ENCODE measurements at regions not wholly inside any gene's neighbourhood (a gene's known extent, or its start where the extent isn't known, plus 50 kb on each side); places are given as distances from the start of the nearest gene placed in this dataset.

DNA sequence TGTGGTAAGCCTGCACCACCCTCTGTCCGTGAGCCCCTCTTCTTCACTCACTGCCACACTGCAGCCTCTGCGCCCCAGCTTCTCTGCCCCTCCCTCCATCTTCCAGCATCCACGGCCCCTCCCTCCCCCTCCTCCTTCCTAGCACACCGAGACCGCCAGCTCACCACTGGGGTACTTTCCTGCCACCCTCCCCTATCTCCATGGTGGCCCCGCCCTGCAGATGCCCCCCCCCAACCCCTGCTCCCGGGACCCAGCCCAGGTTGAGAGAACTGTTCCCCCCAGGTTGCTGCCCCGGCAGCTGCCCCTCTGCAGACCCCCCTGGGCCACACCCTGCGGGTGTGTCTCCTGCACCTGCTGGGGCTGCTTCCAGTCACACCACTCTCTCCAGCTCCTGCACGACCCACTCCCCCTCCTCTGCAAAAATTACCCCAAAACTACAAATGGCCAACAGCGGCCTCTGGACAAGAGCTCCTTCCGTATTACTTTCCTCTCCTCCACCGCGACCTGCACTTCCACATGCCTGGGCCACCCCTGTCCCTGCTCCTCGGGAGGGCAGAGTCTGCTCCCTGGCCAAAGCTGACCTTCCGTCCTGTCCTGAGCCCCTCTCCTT, 209.2 kb upstream of the PPP2R2D start:
- DNase-seq (ENCODE audit: low spot score): no peak

DNA sequence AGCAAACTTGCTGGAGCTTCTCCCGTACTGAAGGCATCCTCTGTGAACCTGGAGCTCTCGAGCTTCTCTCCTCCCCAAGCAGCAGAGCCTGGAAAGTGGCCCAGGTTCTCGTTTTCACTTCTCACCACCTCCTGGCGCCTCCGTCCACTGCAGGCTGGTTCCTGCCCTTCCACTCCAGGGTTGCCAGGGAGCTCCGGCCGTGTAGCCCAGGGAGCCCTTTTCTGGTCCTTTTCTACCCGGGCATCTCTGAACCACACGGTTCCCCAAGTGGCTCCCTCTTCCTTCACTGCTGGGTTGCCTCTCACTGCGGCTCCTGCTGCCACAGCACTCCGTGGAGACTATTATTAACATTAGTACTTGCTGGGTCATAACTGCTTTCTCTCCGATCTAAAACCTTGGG, 208.6 kb upstream of the PPP2R2D start:
- no peak for DNase-seq (ENCODE audit: low spot score)

DNA sequence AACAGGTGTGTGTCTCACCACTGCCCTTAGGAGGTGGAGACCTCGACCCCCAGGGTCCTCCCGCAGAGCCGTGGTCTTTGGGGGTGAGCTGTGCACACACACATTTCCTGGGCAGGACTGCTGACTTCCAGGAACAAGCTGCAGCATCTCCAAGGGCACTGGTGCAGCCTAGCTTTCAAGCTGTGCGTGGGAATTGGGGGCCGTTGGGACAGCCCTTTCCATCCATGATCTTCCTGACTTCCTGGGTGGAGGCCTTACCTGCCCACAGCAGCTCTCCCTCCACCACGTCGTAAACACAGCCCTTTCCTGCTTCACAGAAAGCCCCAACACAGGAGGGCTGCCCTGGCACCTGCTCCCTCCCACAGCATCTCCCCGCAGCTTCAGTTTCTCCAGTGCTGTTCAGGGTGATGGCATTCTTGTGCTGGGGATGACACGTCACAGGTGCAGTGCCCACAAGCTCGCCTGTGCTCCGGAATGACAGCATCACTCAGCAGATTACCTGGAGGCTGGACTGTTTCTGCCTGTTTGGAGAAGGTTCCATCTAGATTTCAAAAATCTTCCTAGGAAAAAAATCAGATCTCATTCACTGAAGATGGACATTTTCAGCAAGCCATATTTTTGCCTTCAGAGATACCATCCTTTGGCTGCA, 208.0 kb upstream of the PPP2R2D start:
- DNase-seq (ENCODE audit: low spot score): no peak

DNA sequence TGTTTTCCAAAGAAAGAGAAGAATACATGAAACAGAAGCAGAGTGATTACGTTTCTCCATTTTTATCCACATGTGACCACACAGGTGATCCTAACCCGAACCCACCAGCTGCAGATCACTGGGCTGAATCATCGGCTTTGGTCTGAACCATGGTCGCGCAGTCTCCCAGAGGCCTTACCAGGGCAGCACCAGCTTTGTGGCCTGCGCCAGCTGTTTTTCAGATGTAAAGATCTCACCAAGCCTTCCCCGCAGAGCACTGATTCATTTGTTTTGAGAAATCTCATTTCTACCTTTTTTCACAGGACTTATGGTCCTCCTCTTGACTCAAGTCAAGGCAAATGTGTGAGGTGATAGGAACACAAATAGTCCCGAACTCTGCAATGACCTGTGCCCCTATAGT, 207.0 kb upstream of the PPP2R2D start:
- DNase-seq (ENCODE audit: low spot score): no peak

- no peak for DNase-seq (ENCODE audit: low spot score)
Observed at GRCh38 chr10:131694168-131694780, 206.5 kb upstream of the PPP2R2D start.

DNA sequence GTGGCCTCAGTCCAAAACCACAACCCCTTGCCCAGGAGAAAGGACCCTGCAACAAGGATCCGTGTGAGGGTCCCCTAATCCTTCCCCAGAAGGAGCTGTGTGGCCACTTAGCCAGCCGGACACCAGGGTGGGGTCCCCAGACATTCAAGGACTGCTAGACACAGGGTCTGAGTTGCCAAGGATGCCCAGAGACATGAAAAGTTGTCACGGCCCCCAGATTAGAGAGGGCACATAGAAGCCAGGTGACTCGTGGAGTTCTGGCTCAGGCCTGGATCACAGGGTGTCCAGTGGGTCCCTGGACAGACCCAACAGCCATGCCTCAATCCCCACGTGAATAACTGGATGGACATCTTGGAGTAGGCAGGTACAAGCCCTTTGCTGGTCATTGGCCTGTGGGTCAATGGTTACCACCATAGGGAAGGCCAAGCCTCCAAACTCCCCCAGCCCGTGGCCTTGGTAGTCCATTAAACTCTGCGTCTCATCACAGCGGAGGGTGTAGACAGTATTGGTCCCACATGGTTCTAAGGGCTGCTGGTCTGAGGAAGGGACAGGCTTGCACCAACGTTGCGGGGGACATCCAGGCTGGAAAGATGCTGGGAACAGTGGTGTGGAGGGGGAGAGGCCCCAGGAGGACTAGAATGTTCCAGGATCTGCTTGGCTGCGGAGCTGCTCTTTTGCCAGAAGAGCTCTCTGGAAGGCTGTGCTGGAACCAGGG, 205.9 kb upstream of the PPP2R2D start:
- no peak for DNase-seq (ENCODE audit: low spot score)

DNA sequence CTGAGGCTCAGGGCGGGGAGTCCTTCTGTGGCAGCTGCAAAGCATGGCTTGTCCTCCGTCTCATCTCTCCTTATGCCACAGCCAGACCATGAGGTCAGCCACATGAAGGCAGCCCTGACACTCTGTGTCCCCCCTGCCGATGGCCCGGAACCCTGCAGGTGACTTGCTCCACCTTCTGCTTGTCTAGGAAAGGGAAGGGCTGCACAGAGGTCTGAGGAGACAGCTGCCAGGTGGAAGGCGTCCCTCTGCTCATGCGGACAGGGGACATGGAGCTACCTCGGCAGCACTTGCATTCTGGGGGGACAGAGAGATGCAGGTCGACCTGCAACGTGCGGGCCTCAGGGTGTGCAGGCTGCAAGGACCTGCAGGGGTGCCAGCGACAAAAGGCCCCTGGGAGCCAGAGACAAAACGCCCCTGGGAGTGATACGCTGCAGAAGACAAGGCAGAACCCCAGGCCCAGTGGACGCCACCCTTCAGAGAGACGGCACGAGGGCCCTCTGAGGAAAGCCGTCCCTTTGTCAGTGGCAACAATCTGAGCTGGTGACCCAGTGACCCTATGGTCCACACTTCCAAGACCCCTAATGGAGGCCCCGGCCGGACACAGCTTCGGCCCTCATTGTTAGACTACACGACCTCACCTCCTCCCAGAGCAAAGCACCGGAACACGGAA, 205.2 kb upstream of the PPP2R2D start:
- DNase-seq (ENCODE audit: low spot score): no peak

GRCh38 chr10:131697476-131698128, 203.2 kb upstream of the PPP2R2D start:
- no peak for DNase-seq (ENCODE audit: low spot score)

- no peak for DNase-seq (ENCODE audit: low spot score)
Observed at GRCh38 chr10:131698232-131698631, 202.6 kb upstream of the PPP2R2D start.

GRCh38 chr10:131698986-131699385, 201.8 kb upstream of the PPP2R2D start:
- DNase-seq (ENCODE audit: low spot score): no peak

GRCh38 chr10:131700032-131700431, 200.8 kb upstream of the PPP2R2D start:
- DNase-seq (ENCODE audit: low spot score): no peak

- no peak for DNase-seq (ENCODE audit: low spot score)
Observed at GRCh38 chr10:131700506-131700905, 200.3 kb upstream of the PPP2R2D start.

DNA sequence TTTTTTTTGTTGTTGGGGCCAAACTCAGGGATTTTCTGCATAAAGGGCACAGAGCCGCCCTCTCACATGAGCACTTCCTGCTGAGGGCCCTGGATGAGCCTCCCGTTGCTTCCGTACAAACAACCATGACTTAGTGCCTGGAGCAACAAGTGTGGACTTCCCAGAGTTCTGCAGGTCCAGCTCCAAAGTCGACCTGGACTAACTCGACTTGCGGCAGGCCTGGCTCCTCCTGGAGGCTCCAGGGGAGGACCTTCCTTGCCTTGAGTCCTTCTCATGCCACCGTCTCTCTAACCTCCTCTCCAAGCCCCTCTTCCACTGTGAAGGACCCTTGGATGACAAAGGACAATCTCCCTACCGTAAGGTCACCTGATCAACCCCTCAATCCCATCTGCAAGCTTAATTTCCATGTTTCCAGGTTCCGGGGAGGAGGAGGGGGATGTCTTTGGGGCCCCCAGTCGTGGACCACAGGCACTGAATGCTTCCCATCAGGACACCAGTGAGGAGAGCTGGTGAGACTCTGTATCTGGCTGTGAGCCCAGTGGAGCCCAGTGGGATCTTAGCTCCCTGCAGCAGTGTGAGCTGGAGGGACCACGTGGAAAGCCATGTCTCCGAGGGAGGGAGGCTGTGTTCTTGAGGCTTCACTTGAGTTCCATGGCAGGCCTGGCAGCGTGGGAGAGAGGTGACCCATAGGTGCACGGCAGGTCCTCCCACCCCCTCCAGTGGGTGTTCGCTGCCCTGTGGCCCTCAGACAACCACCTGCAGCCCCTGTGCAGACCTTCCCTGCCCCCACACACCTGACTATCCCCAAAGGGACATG, 199.5 kb upstream of the PPP2R2D start:
- DNase-seq (ENCODE audit: low spot score): no peak

DNA sequence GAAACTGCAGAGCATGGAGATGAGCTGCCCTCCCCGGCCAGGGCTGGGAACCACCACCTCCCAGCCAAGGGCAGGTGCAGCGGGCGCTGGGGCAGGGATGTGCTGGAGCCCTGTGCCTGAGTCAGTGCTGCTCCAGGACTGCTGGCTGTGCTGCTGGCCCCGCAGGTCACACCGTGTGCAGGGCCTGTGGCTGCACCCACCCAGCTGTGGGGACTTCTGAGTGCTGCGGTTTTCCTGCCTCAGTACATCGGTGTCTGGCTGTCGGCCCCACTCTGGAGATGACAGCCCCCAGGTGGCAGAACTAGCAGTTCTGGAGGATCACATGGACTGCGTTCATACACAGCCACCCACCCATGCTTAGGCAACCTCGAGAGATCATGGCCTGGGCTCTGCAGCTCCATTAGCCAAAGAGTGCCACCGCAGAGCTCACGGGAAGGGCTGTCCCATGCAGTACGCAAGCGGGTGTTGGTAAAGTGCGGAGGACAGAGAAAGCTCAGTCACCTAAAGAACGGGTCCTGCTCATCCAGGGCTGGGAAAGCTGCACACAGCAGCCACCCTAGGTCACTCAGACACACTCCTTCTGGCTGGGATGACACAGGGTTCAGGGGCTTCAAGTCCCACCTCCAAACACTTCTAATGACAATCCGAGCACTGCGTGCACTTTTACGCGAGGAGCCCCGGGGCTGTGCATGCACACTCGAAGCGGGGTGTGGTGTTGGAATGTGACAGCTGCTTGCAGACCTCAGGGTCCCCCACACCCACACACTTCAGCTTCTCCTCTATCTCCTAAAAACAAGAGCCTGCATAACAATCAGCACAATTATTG, 198.1 kb upstream of the PPP2R2D start:
- DNase-seq (ENCODE audit: low spot score): no peak

DNA sequence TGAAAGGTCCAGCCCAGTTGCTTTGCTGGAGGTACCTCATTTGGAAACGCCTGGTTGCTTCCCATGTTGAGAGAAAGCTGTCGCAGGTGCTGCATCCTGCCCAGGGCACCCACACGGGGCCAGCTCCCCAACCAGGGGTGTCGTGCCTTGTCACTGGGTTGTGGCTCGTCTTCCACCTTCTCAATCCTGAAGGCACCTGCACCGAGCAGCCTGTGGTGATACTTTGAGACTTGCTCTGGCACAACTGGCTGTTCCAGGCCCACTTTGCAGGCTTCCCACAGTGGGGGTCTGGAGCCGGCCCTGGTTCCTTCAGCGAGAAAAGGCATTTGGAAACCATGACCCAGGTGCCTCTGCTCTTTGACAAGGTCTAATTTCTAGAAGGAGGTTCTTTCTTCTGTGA, 197.3 kb upstream of the PPP2R2D start:
- no peak for DNase-seq (ENCODE audit: low spot score)

- no peak for DNase-seq (ENCODE audit: low spot score)
Observed at GRCh38 chr10:131703941-131704340, 196.9 kb upstream of the PPP2R2D start.

DNA sequence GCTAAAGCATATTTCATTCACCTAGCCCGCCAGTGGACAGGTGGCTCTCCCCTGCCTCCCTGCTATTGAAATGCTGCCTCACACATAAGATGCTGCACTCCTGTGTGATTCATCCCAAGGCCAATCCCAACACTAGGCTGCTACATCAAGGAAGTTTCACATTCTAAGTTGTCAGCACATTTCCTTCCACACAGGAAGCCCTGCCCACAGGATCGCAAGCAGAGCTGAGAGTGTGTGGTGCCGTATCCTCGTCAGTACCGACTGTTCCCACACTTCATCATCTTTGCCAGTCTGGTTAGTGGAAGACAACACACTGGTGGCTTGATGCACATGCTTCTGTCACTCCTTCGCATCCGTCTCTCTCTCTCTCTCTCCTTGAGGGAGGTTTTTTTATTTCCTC, 194.3 kb upstream of the PPP2R2D start:
- DNase-seq (ENCODE audit: low spot score): no peak

- no peak for DNase-seq (ENCODE audit: low spot score)
Observed at GRCh38 chr10:131706952-131707351, 193.9 kb upstream of the PPP2R2D start.

DNA sequence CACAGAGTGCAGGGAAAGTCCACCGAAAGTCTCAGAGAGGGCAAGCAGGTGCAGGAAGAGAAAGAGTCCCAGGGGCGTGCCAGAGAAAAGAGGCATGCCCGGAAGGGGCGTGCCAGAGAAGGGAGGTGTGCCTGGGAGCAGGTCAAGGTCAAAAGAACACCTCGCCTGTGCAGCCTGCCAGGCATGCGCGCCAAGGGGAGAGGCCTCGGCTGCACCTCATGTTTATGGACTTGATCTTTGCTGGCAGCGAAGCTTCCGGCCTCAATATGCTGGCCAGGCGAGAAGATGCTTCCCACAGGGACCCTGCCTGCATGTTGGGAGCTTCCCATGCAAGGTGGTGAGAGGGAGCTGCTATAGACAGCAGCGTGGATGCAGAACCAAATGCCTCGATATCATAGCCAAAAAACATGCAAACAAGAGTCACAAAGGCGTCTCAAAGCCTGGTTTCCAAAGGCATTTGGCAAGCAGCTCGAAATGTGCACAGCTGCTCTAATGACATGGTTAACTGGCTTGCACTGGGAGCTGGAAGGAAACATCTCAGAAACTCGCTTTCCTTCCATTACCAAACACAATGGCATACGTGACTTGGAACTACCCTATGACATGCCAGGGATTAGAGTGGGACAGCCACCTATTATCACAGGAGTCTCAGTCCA, 192.5 kb upstream of the PPP2R2D start:
- DNase-seq (ENCODE audit: low spot score): no peak
